NT2/D1 (cell line): ENCODE measurements at regions not wholly inside any gene's neighbourhood (a gene's known extent, or its start where the extent isn't known, plus 50 kb on each side); places are given as distances from the start of the nearest gene placed in this dataset.

ENCODE experiments used
- YY1 ChIP-seq: IDR thresholded peaks from 2 replicates; pipeline ENCODE4 v1.6.1; 2011; ENCODE audit not compliant: insufficient read length, insufficient read depth
- ZNF274 ChIP-seq: IDR thresholded peaks from 2 replicates; pipeline ENCODE4 v1.6.1; 2011; ENCODE audit warnings: mild to moderate bottlenecking, low read depth, low read length

- TF ChIP-seq ZNF274, result no peak
- no peak for TF ChIP-seq YY1
Observed at GRCh38 chr13:53298396-53298795, 269.8 kb downstream of the OLFM4 start.
